ENCODE measurements at regions not wholly inside any gene's neighbourhood (a gene's known extent, or its start where the extent isn't known, plus 50 kb on each side); places are given as distances from the start of the nearest gene placed in this dataset.

DNA sequence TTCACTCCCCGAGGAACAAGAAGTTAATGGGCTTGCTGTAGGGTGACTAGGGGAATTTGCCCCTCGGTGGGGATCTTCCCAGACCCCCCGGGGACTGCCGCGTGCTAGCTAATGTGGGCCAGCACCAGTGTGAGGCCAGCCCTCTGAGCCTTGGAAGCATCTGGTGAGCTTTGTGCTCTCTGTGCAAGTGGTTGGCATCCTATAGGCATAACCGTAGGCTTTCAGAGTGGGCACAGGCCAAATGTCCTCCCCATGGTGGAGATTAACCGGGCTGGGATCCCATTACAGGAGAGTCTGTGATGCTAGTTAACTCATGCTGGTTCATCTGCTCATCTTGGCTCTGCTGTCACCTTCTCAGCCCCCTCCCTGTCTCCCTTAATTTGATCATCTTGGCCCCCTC, 125.7 kb downstream of the TRIM29 start:
- DNase-seq = no peak

GRCh38 chr11:120011836-120012235, 126.1 kb downstream of the TRIM29 start:
- DNase-seq = no peak

DNA sequence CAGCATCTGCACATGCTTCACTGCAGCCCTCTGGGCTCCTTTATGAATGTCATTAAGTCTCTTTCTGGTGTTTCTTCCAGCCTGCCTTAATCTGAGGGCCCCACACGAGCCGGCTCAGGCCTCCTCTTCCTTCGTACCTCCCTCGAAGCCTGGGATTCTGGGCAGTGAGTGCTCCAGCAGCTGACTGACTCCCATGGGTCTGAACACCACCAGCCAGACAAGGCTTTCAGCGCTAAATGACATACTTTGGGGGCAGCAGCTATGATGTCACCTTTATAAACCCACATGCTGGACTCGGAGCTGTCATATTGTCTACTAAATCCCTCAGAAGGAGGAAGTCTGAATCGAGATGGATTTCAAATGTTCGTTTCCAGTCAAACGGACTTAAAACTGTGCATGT, 127.1 kb downstream of the TRIM29 start:
- DNase-seq = no peak

- DNase-seq = no peak
These were observed 128.0 kb downstream of the TRIM29 start for GRCh38 chr11:120009938-120010337.

DNA sequence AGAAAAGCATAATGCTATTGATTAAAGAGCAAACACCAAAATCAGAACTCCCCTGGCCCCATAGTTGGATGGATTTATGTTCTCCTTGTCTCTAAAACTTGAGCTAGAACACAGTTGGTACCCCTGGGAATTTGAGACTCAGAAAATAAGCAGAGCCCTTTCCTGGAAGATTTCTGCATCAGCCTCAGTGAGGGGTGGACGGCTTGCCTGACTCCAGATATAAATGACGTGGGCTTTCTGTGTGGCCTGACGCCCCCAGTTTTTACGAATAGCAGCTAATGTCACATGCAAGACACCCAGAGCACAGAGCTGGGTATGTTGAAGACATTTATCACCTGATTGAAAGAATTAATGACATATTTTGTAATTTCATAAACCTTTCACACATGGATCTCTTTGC, 130.8 kb downstream of the TRIM29 start:
- DNase-seq = no peak

GRCh38 chr11:120004723-120005122, 133.2 kb downstream of the TRIM29 start:
- DNase-seq = no peak

- DNase-seq = no peak
These were observed 136.5 kb downstream of the TRIM29 start for GRCh38 chr11:120001178-120002090.

DNA sequence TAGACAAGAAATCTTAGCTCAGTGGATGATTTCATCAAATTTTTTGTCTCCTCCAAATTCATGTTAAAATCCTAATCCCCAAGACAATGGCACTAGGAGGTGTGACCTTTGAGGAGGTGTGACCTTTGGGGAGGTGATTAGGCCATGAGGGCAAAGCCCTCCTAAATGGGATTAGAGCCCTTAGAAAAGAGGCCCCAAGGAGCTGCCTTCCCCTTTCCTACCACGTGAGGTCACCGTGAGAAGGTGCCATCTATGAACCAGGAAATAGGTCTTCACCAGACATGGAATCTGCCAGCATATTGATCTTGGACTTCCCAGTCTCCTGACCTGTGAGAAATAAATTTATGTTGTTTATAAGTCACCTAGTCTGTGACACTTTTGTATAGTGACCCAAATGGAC, 138.7 kb downstream of the TRIM29 start:
- no peak for DNase-seq

- DNase-seq = no peak
These were observed 141.4 kb downstream of the TRIM29 start for GRCh38 chr11:119996556-119996955.

- no peak for DNase-seq
These were observed 142.0 kb downstream of the TRIM29 start for GRCh38 chr11:119995730-119996491.

DNA sequence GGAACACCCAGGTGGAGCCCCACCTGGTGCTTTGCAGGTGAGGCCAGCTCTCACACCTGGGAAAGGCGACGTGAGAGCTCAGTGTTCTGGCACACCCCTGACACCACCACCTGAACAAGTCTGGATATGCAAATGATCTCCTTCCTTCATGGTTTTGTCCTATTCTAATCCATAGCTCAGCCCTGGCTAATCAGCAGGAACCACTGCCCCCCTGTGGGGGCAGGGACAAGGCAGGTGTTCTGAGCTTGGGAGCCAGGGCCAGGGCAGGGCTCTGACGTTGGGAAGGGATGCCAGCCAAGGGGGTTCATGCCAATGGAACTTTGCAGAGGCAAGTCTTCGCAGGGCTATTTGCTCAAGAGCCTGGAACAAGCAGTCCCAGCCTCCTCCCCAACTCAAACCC, 144.2 kb downstream of the TRIM29 start:
- no peak for DNase-seq

DNA sequence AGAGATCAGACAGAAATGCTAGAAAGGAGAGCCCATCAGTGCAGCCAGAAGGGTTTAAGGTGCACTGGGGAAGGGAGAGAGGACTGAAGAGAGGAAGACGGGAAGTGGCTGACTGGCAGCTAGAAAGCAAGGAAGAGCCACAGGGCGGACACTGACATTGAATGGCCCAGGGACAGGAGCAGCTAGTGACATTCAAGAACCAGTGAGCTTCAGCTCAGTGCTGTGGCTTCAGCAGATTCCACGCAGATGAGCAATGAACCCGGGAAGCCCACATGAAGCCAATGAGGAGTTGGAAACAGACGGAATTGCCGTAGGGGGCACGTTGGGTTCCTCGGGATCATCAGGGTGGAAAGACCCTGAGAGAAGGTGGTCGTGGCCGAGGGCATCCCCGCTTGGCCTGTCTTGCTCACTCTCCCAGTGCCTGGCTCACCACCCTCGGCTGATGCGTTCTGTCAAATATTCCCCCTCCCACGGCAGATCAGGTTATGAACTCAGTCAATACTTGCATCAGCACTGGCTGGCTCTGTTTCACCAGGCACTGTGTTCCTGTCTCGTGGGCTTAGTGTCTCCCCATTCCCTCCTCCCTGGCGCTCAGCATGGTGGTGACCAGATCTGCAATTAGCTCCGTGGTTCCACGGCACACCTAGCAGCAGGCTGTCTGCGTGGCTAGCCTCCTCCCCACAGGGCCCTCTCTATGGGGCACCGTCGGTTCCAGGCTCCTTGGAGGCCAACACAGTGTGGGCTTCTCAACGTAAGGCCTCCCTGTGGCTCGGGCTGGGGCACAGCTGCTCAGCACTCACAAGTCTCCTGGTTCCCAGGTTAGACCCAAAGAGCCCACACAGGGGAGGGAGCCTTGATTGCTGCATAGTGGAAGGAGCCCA, 145.5 kb downstream of the TRIM29 start:
- no peak for DNase-seq

GRCh38 chr11:119991669-119992068, 146.2 kb downstream of the TRIM29 start:
- DNase-seq = no peak

DNA sequence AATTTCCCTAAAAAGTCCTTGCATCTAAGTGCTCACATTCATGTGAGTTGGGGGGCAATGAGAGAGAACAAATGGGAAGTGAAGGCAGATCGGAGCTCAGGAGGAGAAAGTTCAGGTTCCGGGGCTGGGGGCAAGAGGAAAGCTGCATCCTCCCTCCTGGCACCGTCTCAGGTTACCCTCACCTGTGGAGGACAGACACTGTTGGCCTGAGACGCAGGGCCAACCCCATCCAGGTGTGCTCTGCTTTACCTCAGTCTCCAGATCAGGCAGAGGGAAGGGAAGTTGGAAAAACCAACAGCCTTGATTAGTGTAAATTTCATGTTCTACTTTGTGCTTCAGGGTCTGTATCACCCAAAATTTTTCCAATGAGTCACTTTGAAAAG, 146.9 kb downstream of the TRIM29 start:
- DNase-seq = no peak

DNA sequence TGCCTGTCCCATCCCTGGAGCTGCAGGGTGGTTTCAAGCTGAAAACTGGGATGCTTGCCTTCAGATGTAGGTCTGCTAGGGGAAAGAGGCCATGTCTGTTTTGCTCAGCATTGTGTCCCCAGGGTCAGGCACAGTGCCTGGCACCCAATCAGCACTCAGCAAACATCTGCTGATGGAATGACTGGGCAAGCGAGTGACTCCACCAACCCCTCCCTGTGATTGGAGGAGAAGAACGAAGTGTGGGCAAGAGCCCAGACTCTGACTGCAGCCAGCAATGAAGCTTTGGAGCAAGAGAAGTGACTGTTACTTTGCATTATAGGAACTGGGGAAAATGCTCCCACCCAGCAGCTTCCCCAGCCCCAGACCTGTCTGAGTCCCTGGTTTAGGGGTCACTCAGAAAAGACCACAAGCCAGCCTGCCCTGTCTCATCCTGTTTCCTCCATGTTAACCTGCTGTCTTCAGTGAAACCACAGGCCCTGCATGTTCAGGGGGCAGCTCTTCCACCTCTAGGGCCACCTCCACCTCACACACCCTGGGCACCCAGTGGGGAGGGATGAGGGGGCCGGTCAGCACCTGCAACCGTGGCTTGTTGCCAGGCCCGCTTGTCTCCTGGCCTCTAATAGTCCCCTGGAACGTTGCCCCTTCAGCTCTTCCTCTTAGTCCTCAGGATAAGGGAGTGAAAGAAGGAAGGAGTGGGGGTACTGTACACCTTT, 147.4 kb downstream of the TRIM29 start:
- DNase-seq = no peak

GRCh38 chr11:119989159-119989821, 148.6 kb downstream of the TRIM29 start:
- DNase-seq = no peak

DNA sequence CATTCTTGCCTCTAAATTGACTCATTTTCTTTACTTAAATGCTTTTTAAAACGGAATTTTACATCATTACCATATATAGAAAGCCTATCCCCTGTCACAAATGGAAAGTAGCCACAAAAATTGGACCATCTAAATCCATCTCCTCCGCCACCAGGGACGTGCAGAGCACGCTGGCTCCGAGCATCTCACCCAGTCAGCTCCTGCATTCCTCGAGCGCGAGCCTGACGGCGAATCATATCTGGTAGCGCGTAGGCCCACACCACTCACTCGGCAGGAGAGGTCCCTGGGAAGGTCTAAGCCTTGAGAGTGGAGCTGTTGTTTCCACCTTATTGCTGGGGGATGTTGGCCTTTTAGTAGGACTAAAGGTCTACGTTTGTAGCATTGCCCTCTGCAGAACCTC, 152.4 kb downstream of the TRIM29 start:
- DNase-seq = no peak

DNA sequence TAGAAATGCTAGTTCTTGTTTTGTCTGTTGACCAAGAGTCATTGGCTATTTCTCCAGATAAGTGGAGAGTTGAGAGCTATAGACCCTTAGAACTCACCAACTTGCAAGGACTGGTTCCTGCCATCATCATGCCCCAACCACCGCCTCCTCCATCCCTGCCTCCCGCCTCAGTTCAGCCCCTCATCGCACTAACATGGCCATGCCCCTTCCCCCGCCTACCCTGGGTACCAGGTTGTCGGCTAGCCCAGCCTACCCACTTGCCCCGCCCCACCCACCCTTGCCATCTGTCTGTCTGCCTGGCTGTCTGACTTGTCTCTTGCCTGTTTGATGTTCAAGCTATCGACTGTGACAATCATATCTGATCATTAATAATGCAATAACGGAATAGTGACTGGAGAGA, 154.1 kb downstream of the TRIM29 start:
- DNase-seq = no peak

- DNase-seq = no peak
These were observed 154.6 kb downstream of the TRIM29 start for GRCh38 chr11:119983240-119983732.

DNA sequence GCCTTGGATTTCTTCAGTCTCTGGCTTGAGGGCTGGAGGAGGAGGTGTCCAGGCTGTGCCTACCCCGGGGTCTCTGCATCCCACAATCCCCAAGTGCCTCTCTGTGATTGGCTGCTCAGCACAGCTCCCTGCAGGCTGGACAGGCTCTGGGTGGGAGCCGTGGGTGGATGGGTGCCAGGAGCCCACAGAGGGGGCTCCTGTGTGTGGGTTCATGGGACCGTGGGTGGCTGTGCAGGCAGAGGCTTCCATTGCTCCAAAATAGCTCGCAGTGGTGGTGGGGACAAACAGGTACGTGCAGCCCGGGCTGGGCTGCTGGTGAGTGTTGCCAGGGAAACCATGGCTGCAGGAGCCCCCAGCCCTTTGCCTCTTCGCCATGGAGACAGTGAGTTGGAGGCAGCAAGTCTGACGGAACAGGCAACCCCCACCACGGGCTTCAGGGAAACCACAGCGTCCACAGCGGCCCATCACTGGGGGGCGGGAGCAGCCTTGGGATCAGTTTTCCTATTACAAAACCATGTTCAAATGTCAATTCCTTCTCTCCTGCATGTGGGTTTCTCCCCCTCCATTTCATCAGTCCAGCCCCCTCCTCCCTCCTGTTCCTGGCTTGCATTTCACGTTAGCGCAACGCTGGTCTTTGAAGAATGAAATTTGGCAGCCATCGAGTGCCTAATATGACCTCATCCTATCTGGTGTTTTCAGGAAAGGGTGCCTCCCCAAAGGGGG, 155.2 kb downstream of the TRIM29 start:
- DNase-seq = peak; percentile 24

GRCh38 chr11:119980431-119980830, 157.5 kb downstream of the TRIM29 start:
- no peak for DNase-seq

Measured in NCI-H1694 (cell line).